Hepatocyte (in vitro differentiated cells): ENCODE measurements at regions not wholly inside any gene's neighbourhood (a gene's known extent, or its start where the extent isn't known, plus 50 kb on each side); places are given as distances from the start of the nearest gene placed in this dataset.

Source experiments
- EZH2phosphoT487 ChIP-seq: fragments of 200-600 bp; sonication (generic); IDR thresholded peaks from one replicate; pipeline ENCODE4 v1.6.1; 2018; ENCODE audit warnings: antibody characterized with exemption, mild to moderate bottlenecking, low read depth, moderate library complexity; ENCODE audit not compliant: unreplicated experiment, severe bottlenecking
- TF ChIP-seq, protein P1 (sequence below): fragments of 200-600 bp; sonication (generic); IDR thresholded peaks from 2 replicates; pipeline ENCODE4 v1.5.1; 2016; ENCODE audit warnings: antibody characterized with exemption, mild to moderate bottlenecking; ENCODE audit not compliant: poor library complexity

GRCh38 chr18:41343808-41344207, 611.2 kb upstream of the PIK3C3 start:
- TF ChIP-seq, protein P1, sequence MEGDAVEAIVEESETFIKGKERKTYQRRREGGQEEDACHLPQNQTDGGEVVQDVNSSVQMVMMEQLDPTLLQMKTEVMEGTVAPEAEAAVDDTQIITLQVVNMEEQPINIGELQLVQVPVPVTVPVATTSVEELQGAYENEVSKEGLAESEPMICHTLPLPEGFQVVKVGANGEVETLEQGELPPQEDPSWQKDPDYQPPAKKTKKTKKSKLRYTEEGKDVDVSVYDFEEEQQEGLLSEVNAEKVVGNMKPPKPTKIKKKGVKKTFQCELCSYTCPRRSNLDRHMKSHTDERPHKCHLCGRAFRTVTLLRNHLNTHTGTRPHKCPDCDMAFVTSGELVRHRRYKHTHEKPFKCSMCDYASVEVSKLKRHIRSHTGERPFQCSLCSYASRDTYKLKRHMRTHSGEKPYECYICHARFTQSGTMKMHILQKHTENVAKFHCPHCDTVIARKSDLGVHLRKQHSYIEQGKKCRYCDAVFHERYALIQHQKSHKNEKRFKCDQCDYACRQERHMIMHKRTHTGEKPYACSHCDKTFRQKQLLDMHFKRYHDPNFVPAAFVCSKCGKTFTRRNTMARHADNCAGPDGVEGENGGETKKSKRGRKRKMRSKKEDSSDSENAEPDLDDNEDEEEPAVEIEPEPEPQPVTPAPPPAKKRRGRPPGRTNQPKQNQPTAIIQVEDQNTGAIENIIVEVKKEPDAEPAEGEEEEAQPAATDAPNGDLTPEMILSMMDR, result no peak
- no peak for TF ChIP-seq EZH2phosphoT487
